H1 (cell line): ENCODE measurements at regions not wholly inside any gene's neighbourhood (a gene's known extent, or its start where the extent isn't known, plus 50 kb on each side); places are given as distances from the start of the nearest gene placed in this dataset.

Experiments used
- CTCF ChIA-PET: fragments of 300-600 bp; sonication (Branson Sonifier 250); formaldehyde crosslinking; loops from one replicate; lab custom pipeline; 2021; ENCODE audit not compliant: partially characterized antibody; lab: Charles Lee
- POLR2A ChIA-PET: fragments of 300-600 bp; sonication (Branson Sonifier 250); formaldehyde crosslinking; loops from one replicate; lab custom pipeline; 2021; ENCODE audit warnings: inconsistent platforms; ENCODE audit not compliant: partially characterized antibody; lab: Charles Lee
- DNase-seq, 2 experiments: peaks; one replicate each; pipeline versions ENCODE4 v3.0.0 to v3.0.0-alpha.2; 2010 to 2022; ENCODE audit warnings: low spot score in 2 of 2, low read depth in 1 of 2, mixed read lengths in 1 of 2
- FAIRE-seq: peaks from 2 replicates; lab custom pipeline; 2011; peaks lifted over from hg19 to GRCh38; lab: Jason Lieb, UNC
- H2AFZ ChIP-seq: 2 replicates; pipeline ENCODE4 v1.8.1; 2012; ENCODE audit warnings: low read length, inconsistent platforms
- H2AK5ac ChIP-seq: 2 replicates; pipeline ENCODE4 v1.6.1; 2013; ENCODE audit warnings: low read depth, low read length
- H2BK120ac ChIP-seq: replicated peaks from 2 replicates; pipeline ENCODE3; 2013; ENCODE audit warnings: low read depth, low read length, inconsistent platforms
- H2BK12ac ChIP-seq: 2 replicates; pipeline ENCODE4 v1.6.1; 2013; ENCODE audit warnings: low read depth, low read length
- H2BK15ac ChIP-seq: 2 replicates; pipeline ENCODE4 v1.6.1; 2013; ENCODE audit warnings: low read length
- H2BK20ac ChIP-seq: 2 replicates; pipeline ENCODE4 v1.6.1; 2013; ENCODE audit warnings: low read length
- H2BK5ac ChIP-seq: 2 replicates; pipeline ENCODE4 v1.6.1; 2013; ENCODE audit warnings: low read depth, low read length
- H3K14ac ChIP-seq: 2 replicates; pipeline ENCODE4 v1.6.1; 2013; ENCODE audit warnings: inconsistent platforms; ENCODE audit not compliant: insufficient read length
- H3K18ac ChIP-seq: 2 replicates; pipeline ENCODE4 v1.6.1; 2013; ENCODE audit warnings: low read length; ENCODE audit errors: extremely low read depth
- H3K23ac ChIP-seq: 2 replicates; pipeline ENCODE4 v1.6.1; 2013; ENCODE audit warnings: inconsistent platforms; ENCODE audit not compliant: insufficient read length
- H3K23me2 ChIP-seq: 2 replicates; pipeline ENCODE4 v1.6.1; 2013; ENCODE audit warnings: low read depth, low read length
- H3K27ac ChIP-seq: 2 replicates; pipeline ENCODE4 v1.6.1; 2011; ENCODE audit warnings: low read depth, low read length, inconsistent platforms
- H3K27me3 ChIP-seq, 4 experiments: replicated peaks in 1 of 4; 1 replicate in 1 of 4; 2 replicates in 3 of 4; pipeline versions ENCODE4 v1.6.1 to v1.8.1; 2011 to 2013; ENCODE audit warnings: low read length in 3 of 4, mild to moderate bottlenecking in 3 of 4, inconsistent platforms in 2 of 4, mixed read lengths in 2 of 4, moderate library complexity in 1 of 4; ENCODE audit not compliant: control insufficient read depth in 3 of 4, insufficient read depth in 3 of 4; ENCODE audit errors: extremely low read depth in 1 of 4
- H3K36me3 ChIP-seq, 4 experiments: 2 replicates each; pipeline versions ENCODE4 v1.6.1 to v1.8.1; 2011 to 2013; ENCODE audit warnings: mild to moderate bottlenecking in 4 of 4, low read length in 3 of 4, moderate library complexity in 2 of 4, control low read depth in 1 of 4, inconsistent platforms in 1 of 4; ENCODE audit not compliant: insufficient read depth in 4 of 4, control insufficient read depth in 2 of 4
- H3K4ac ChIP-seq: replicated peaks from 2 replicates; pipeline ENCODE3; 2013; ENCODE audit warnings: low read length, low read depth, mixed read lengths, inconsistent platforms; ENCODE audit not compliant: insufficient read length
- H3K4me1 ChIP-seq, 4 experiments: replicated peaks in 1 of 4; 1 replicate in 1 of 4; 2 replicates in 3 of 4; pipeline versions ENCODE4 v1.6.1 to v1.8.1; 2011 to 2013; ENCODE audit warnings: low read length in 3 of 4, inconsistent platforms in 2 of 4, mixed read lengths in 1 of 4; ENCODE audit not compliant: insufficient read depth in 4 of 4, control insufficient read depth in 3 of 4
- H3K4me2 ChIP-seq, 2 experiments: 2 replicates each; pipeline versions ENCODE4 v1.6.1 to v1.8.1; 2011 to 2013; ENCODE audit warnings: low read depth in 2 of 2, low read length in 2 of 2, control low read depth in 1 of 2, inconsistent platforms in 1 of 2, mild to moderate bottlenecking in 1 of 2; ENCODE audit not compliant: insufficient read depth in 1 of 2
- H3K4me3 ChIP-seq, 4 experiments: fragments of 200-600, 300-600 bp in 1 of 4; sonication (generic), shearing (Covaris generic), sonication (Bioruptor Twin) in 1 of 4; 2 replicates each; pipeline versions ENCODE4 v1.5.1 to v1.8.1; 2011 to 2016; ENCODE audit warnings: low read length in 4 of 4, low read depth in 3 of 4, control low read depth in 2 of 4, inconsistent platforms in 2 of 4, mild to moderate bottlenecking in 2 of 4, mixed read lengths in 1 of 4, moderate library complexity in 1 of 4; ENCODE audit not compliant: insufficient read depth in 2 of 4; ENCODE audit errors: extremely low read depth in 1 of 4
- H3K56ac ChIP-seq: replicated peaks from 2 replicates; pipeline ENCODE3; 2013; ENCODE audit warnings: low read depth, mild to moderate bottlenecking, mixed read lengths, low read length, inconsistent platforms; ENCODE audit not compliant: insufficient read length
- H3K79me1 ChIP-seq: 2 replicates; pipeline ENCODE4 v1.6.1; 2013; ENCODE audit warnings: low read depth, low read length, control low read depth
- H3K79me2 ChIP-seq, 2 experiments: 2 replicates each; pipeline versions ENCODE4 v1.6.1 to v1.8.1; 2012 to 2013; ENCODE audit warnings: low read length in 2 of 2, mild to moderate bottlenecking in 2 of 2, inconsistent platforms in 1 of 2; ENCODE audit not compliant: insufficient read depth in 2 of 2, control insufficient read depth in 1 of 2
- H3K9ac ChIP-seq, 4 experiments: replicated peaks in 1 of 4; 1 replicate in 1 of 4; 2 replicates in 3 of 4; pipeline versions ENCODE4 v1.6.1 to v1.8.1; 2011 to 2013; ENCODE audit warnings: low read depth in 3 of 4, low read length in 3 of 4, control low read depth in 2 of 4, mild to moderate bottlenecking in 2 of 4, moderate library complexity in 2 of 4, inconsistent platforms in 1 of 4; ENCODE audit errors: extremely low read depth in 1 of 4
- H3K9me3 ChIP-seq, 2 experiments: 2 replicates each; pipeline versions ENCODE4 v1.6.1 to v1.8.1; 2012 to 2013; ENCODE audit warnings: mild to moderate bottlenecking in 2 of 2, moderate library complexity in 2 of 2, control low read depth in 1 of 2, inconsistent platforms in 1 of 2, low read depth in 1 of 2, low read length in 1 of 2, mixed read lengths in 1 of 2; ENCODE audit not compliant: insufficient read depth in 2 of 2
- H4K20me1 ChIP-seq, 2 experiments: replicated peaks in 1 of 2; 2 replicates each; pipeline versions ENCODE3 to v1.8.1; 2011 to 2013; ENCODE audit warnings: inconsistent platforms in 2 of 2, low read length in 2 of 2, mild to moderate bottlenecking in 1 of 2; ENCODE audit not compliant: insufficient read depth in 2 of 2, control insufficient read depth in 1 of 2
- H4K5ac ChIP-seq: 2 replicates; pipeline ENCODE4 v1.6.1; 2013; ENCODE audit warnings: low read length, low read depth, mixed read lengths, inconsistent platforms; ENCODE audit not compliant: insufficient read length
- H4K8ac ChIP-seq: 2 replicates; pipeline ENCODE4 v1.8.0; 2013; ENCODE audit warnings: mild to moderate bottlenecking, moderate library complexity, low read length, inconsistent platforms; ENCODE audit not compliant: insufficient read depth; ENCODE audit errors: extremely low read depth
- H4K91ac ChIP-seq: replicated peaks from 2 replicates; pipeline ENCODE3; 2013; ENCODE audit warnings: low read length, mixed read lengths, inconsistent platforms; ENCODE audit not compliant: insufficient read length
- BRCA1 ChIP-seq: IDR thresholded peaks from 2 replicates; pipeline ENCODE4 v1.6.1; 2012; ENCODE audit warnings: low read depth, low read length, improper control_type of control experiment
- HDAC2 ChIP-seq, 2 experiments: fragments of 300-600 bp in 1 of 2; sonication (generic) in 1 of 2; IDR thresholded peaks; 2 replicates each; pipeline ENCODE4 v1.6.1; 2011 to 2012; ENCODE audit warnings: low read depth in 2 of 2, low read length in 2 of 2, mild to moderate bottlenecking in 2 of 2, moderate library complexity in 2 of 2, borderline replicate concordance in 1 of 2, inconsistent platforms in 1 of 2
- JUN ChIP-seq: IDR thresholded peaks from 2 replicates; pipeline ENCODE4 v1.6.1; 2011; ENCODE audit warnings: low read depth, mild to moderate bottlenecking, improper control_type of control experiment, low read length
- KDM1A ChIP-seq: fragments of 200-600, 300-600 bp; sonication (generic); IDR thresholded peaks from 2 replicates; pipeline ENCODE4 v1.7.1; 2016; ENCODE audit warnings: mild to moderate bottlenecking, low read length, borderline replicate concordance
- RNF2 ChIP-seq: fragments of 200-900, 300-1000 bp; sonication (generic); IDR thresholded peaks from 2 replicates; pipeline ENCODE4 v1.7.1; 2016; ENCODE audit warnings: borderline replicate concordance, low read depth, mild to moderate bottlenecking, antibody characterized with exemption, low read length; ENCODE audit not compliant: poor library complexity, severe bottlenecking; ENCODE audit errors: missing control alignments
- SAP30 ChIP-seq: fragments of 300-600 bp; sonication (generic); IDR thresholded peaks from 2 replicates; pipeline ENCODE4 v1.7.1; 2012; ENCODE audit warnings: low read length, moderate library complexity, mild to moderate bottlenecking, inconsistent platforms; ENCODE audit not compliant: insufficient read depth, insufficient replicate concordance
- SP2 ChIP-seq: IDR thresholded peaks from 2 replicates; pipeline ENCODE4 v1.6.1; 2012; ENCODE audit warnings: mild to moderate bottlenecking, low read length, inconsistent platforms
- SRF ChIP-seq: IDR thresholded peaks from 2 replicates; pipeline ENCODE4 v1.6.1; 2011; ENCODE audit warnings: mild to moderate bottlenecking, low read depth, low read length, moderate library complexity
- TAF7 ChIP-seq: optimal IDR thresholded peaks from 2 replicates; pipeline ENCODE3; 2011; ENCODE audit warnings: low read depth, mild to moderate bottlenecking, inconsistent platforms, low read length, moderate library complexity, borderline replicate concordance
- TBP ChIP-seq: IDR thresholded peaks from 2 replicates; pipeline ENCODE4 v1.6.1; 2011; ENCODE audit warnings: low read depth, low read length, improper control_type of control experiment
- USF2 ChIP-seq: IDR thresholded peaks from 2 replicates; pipeline ENCODE4 v1.6.1; 2011; ENCODE audit warnings: low read length, improper control_type of control experiment
- WGBS, 2 experiments: shearing (Covaris generic) in 1 of 2; methylation state at CpG; one replicate each; pipeline versions ENCODE4 v1.1.6 to v1.1.7; 2013 to 2015; ENCODE audit warnings: low lambda C conversion rate in 2 of 2, mixed read lengths in 2 of 2, inconsistent platforms in 1 of 2, low coverage in 1 of 2, missing lambda C conversion rate in 1 of 2; ENCODE audit not compliant: insufficient replicate concordance in 2 of 2, insufficient coverage in 1 of 2, insufficient read length in 1 of 2; ENCODE audit errors: extremely low coverage in 1 of 2, missing lambda C conversion rate in 1 of 2; 5-methylcytosine and 5-hydroxymethylcytosine counted together

GRCh38 chr5:159844267-159845121 lies 71.8 kb upstream of the ADRA1B start:
- WGBS, 2 experiments: 91% methylated on average over 1 of the region's 1 CpG; no CpG with 5 or more reads in 1 of the 2 experiments
- no peak for TF ChIP-seq KDM1A
- no peak for TF ChIP-seq USF2
- TF ChIP-seq TAF7: no peak
- TF ChIP-seq BRCA1: no peak
- TF ChIP-seq SAP30: no peak
- no peak for TF ChIP-seq SRF
- no peak for TF ChIP-seq RNF2
- no peak for TF ChIP-seq HDAC2 (IDR thresholded peaks at IDR 0.05; ENCODE audit: borderline replicate concordance in 1 of 2, low read depth in 2 of 2, low read length in 2 of 2)
- TF ChIP-seq SP2: no peak
- no peak for TF ChIP-seq TBP
- TF ChIP-seq JUN: no peak

More at GRCh38 chr5:159844267-159845121, 71.8 kb upstream of the ADRA1B start:
- Histone ChIP-seq H2BK120ac (no peak overlapping the region), H3K18ac (no peak overlapping the region), H4K20me1 (no peaks in the 10 kb centered on the region), H3K4me1 (no peaks in the 10 kb centered on the region), H2BK5ac (no peak overlapping the region), H2BK12ac (no peak overlapping the region), H2AFZ (no peak overlapping the region), H3K23me2 (no peaks in the 10 kb centered on the region), H4K5ac (no peak overlapping the region), H3K4me2 (no peak overlapping the region), H3K27me3 (no peaks in the 10 kb centered on the region), H3K9ac (no peak overlapping the region), H3K27ac (no peak overlapping the region), H3K79me2 (no peaks in the 10 kb centered on the region), H4K8ac (no peak overlapping the region), H2AK5ac (no peak overlapping the region), H3K4me3 (no peak overlapping the region), H2BK20ac (no peak overlapping the region), H3K56ac (no peak overlapping the region), H3K23ac (no peak overlapping the region), H3K79me1 (no peaks in the 10 kb centered on the region), H3K36me3 (no peaks in the 10 kb centered on the region), H2BK15ac (no peak overlapping the region), H3K4ac (no peak overlapping the region), H4K91ac (no peak overlapping the region), H3K14ac (no peak overlapping the region), H3K9me3 (no peaks in the 10 kb centered on the region)
- DNase-seq: no peak
- ChIA-PET POLR2A (interaction anchor here (0.7 kb wide), 1 partner anchor 143 kb away, joined by 3 read pairs; no protein-coding TSS in a partner anchor), CTCF (interaction anchor here (0.9 to 1.5 kb wide), 2 partner anchors 9 to 11 kb away, joined by 3 to 4 read pairs; no protein-coding TSS in a partner anchor)
- no peak for FAIRE-seq
